ENCODE measurements at regions not wholly inside any gene's neighbourhood (a gene's known extent, or its start where the extent isn't known, plus 50 kb on each side); places are given as distances from the start of the nearest gene placed in this dataset.

DNA sequence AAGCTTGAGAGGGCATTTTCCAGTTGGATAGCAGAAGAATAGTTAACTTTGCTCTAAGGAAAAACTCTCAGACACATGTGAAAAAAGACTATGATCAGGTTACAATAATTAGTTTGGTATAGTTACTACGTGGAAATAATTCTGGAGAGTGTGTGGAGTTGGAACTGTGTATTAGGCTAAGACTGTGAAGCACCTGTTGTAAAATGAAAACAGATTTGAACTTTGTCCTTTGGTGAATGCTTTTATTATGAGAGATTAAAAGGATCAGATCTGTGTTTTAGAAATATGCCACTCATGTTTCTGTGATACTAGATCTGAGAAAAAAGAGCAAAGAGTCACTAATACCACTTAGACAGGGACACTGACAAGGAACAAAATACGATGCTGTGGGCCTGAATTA, 807.5 kb upstream of the ATXN8OS start:
- TF ChIP-seq, protein P1, sequence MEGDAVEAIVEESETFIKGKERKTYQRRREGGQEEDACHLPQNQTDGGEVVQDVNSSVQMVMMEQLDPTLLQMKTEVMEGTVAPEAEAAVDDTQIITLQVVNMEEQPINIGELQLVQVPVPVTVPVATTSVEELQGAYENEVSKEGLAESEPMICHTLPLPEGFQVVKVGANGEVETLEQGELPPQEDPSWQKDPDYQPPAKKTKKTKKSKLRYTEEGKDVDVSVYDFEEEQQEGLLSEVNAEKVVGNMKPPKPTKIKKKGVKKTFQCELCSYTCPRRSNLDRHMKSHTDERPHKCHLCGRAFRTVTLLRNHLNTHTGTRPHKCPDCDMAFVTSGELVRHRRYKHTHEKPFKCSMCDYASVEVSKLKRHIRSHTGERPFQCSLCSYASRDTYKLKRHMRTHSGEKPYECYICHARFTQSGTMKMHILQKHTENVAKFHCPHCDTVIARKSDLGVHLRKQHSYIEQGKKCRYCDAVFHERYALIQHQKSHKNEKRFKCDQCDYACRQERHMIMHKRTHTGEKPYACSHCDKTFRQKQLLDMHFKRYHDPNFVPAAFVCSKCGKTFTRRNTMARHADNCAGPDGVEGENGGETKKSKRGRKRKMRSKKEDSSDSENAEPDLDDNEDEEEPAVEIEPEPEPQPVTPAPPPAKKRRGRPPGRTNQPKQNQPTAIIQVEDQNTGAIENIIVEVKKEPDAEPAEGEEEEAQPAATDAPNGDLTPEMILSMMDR (IDR thresholded peaks at IDR 0.05) = no peak
- TF ChIP-seq POLR2AphosphoS5 (IDR thresholded peaks at IDR 0.05) = no peak

All from upper lobe of left lung (tissue), 4 donors.